ENCODE measurements at regions not wholly inside any gene's neighbourhood (a gene's known extent, or its start where the extent isn't known, plus 50 kb on each side); places are given as distances from the start of the nearest gene placed in this dataset.

DNA sequence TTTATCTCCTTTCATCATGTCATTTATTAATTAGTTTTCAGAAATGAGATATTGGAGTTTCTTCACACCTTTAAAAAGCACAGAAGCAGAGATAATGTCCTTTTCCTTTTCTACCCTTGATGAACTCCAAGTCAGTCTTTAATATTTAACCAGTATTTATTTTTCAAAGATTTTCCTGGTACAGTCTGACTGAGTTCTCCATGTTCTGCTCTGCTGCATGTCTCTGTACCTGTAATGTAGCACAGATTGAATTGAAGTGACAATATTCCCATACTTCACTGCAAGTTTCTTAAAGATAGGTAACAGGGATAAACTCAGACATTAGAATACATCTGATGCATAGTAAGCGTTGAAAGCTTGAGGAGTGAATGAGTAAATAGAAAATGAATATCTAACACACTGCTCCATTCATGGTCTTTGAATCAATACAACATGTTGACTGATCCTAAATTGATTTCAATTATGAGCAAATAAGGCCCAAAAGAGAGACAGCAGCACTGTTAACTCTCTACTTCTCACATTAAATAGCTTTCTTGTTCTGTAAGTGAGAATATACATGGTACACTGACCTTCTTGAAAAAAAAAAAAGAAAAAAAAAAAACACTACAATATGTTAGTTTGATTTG is 1323.6 kb upstream of the PRR20A start:
- no peaks in the 10 kb centered on the region for H3K9me3 Mint-ChIP-seq (ENCODE audit: unreplicated experiment)
- no peaks in the 10 kb centered on the region for H3K27me3 Mint-ChIP-seq (ENCODE audit: low read depth, unreplicated experiment)
- Histone ChIP-seq H3K36me3 (ENCODE audit: insufficient read depth, low read length) (no peaks in the 10 kb centered on the region), H3K9ac (ENCODE audit: low read length) (no peak overlapping the region), H4K20me1 (ENCODE audit: insufficient read depth, low read length) (no peaks in the 10 kb centered on the region), H2AFZ (ENCODE audit: low read depth, low read length) (no peak overlapping the region), H3K4me2 (ENCODE audit: low read length) (no peak overlapping the region), H3K4me1 (ENCODE audit: insufficient read depth, low read length) (no peaks in the 10 kb centered on the region), H3K79me2 (ENCODE audit: insufficient read depth, low read length) (no peaks in the 10 kb centered on the region), H3K9me3 (ENCODE audit: insufficient read depth, low read depth, low read length) (no peaks in the 10 kb centered on the region), H3K4me3 (ENCODE audit: insufficient read depth, low read depth, low read length) (no peak overlapping the region), H3K27me3 (ENCODE audit: insufficient read depth, low read length) (no peaks in the 10 kb centered on the region), H3K27ac (ENCODE audit: low read depth, low read length) (no peak overlapping the region)
- no peaks in the 10 kb centered on the region for H3K4me1 Mint-ChIP-seq (ENCODE audit: low read depth, unreplicated experiment)
- H3K27ac Mint-ChIP-seq (ENCODE audit: unreplicated experiment): no peak overlapping the region
- H3K36me3 Mint-ChIP-seq (ENCODE audit: low read depth, unreplicated experiment): no peaks in the 10 kb centered on the region
- no peak for FAIRE-seq
- no peak for DNase-seq (ENCODE audit: low read depth)
- TF ChIP-seq, protein P1, sequence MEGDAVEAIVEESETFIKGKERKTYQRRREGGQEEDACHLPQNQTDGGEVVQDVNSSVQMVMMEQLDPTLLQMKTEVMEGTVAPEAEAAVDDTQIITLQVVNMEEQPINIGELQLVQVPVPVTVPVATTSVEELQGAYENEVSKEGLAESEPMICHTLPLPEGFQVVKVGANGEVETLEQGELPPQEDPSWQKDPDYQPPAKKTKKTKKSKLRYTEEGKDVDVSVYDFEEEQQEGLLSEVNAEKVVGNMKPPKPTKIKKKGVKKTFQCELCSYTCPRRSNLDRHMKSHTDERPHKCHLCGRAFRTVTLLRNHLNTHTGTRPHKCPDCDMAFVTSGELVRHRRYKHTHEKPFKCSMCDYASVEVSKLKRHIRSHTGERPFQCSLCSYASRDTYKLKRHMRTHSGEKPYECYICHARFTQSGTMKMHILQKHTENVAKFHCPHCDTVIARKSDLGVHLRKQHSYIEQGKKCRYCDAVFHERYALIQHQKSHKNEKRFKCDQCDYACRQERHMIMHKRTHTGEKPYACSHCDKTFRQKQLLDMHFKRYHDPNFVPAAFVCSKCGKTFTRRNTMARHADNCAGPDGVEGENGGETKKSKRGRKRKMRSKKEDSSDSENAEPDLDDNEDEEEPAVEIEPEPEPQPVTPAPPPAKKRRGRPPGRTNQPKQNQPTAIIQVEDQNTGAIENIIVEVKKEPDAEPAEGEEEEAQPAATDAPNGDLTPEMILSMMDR (IDR thresholded peaks at IDR 0.05; ENCODE audit: insufficient read depth, low read depth, low read length): no peak
- no peak for TF ChIP-seq EZH2 (IDR thresholded peaks at IDR 0.05; ENCODE audit: insufficient read depth, low read length)
- no peak overlapping the region for H3K4me3 Mint-ChIP-seq (ENCODE audit: unreplicated experiment)

GRCh38 chr13:55820817-55821216 is 1319.9 kb upstream of the PRR20A start:
- no peak overlapping the region for H2AFZ ChIP-seq (ENCODE audit: low read depth, low read length)
- H3K27ac ChIP-seq (ENCODE audit: low read depth, low read length): no peak overlapping the region
- H3K36me3 ChIP-seq (ENCODE audit: insufficient read depth, low read length): no peaks in the 10 kb centered on the region
- no peak for FAIRE-seq
- H3K4me1 ChIP-seq (ENCODE audit: insufficient read depth, low read length): no peaks in the 10 kb centered on the region
- Mint-ChIP-seq H3K4me1 (ENCODE audit: low read depth, unreplicated experiment) (no peaks in the 10 kb centered on the region), H3K4me3 (ENCODE audit: unreplicated experiment) (no peak overlapping the region), H3K27ac (ENCODE audit: unreplicated experiment) (no peak overlapping the region), H3K36me3 (ENCODE audit: low read depth, unreplicated experiment) (no peaks in the 10 kb centered on the region), H3K9me3 (ENCODE audit: unreplicated experiment) (no peaks in the 10 kb centered on the region), H3K27me3 (ENCODE audit: low read depth, unreplicated experiment) (no peaks in the 10 kb centered on the region)
- H3K4me2 ChIP-seq (ENCODE audit: low read length): no peak overlapping the region
- H3K9ac ChIP-seq (ENCODE audit: low read length): no peak overlapping the region
- no peak overlapping the region for H3K4me3 ChIP-seq (ENCODE audit: insufficient read depth, low read depth, low read length)
- no peaks in the 10 kb centered on the region for H4K20me1 ChIP-seq (ENCODE audit: insufficient read depth, low read length)
- H3K79me2 ChIP-seq (ENCODE audit: insufficient read depth, low read length): no peaks in the 10 kb centered on the region
- no peaks in the 10 kb centered on the region for H3K9me3 ChIP-seq (ENCODE audit: insufficient read depth, low read depth, low read length)
- DNase-seq (ENCODE audit: low read depth): no peak
- H3K27me3 ChIP-seq (ENCODE audit: insufficient read depth, low read length): no peaks in the 10 kb centered on the region
- TF ChIP-seq, protein P1 (IDR thresholded peaks at IDR 0.05; ENCODE audit: insufficient read depth, low read depth, low read length): no peak

DNA sequence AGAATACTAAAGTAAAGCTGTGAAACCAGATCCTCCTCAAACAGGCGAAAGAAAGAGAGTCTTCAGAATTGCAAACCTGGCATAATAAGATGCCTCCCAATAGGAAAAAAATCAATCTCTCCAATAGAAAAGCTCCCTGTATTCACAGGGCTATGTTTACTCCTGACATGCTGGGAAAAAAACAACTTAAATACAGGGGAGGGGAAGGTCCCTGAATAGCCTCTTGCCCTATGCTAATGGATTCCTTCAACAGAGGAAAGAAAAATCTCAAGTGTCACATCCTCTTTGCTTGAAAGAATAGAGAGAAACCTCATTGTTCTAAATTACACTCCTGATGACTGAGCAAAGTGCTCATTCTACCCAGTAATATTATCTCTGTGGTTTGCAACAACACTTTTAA is 1271.1 kb upstream of the PRR20A start:
- FAIRE-seq: no peak
- no peak for TF ChIP-seq EZH2 (IDR thresholded peaks at IDR 0.05; ENCODE audit: insufficient read depth, low read length)
- TF ChIP-seq, protein P1 (IDR thresholded peaks at IDR 0.05; ENCODE audit: insufficient read depth, low read depth, low read length): no peak

More for the DNA sequence above, 1271.1 kb upstream of the PRR20A start:
- no peak overlapping the region for H3K27ac ChIP-seq (ENCODE audit: low read depth, low read length)
- H4K20me1 ChIP-seq (ENCODE audit: insufficient read depth, low read length): no peaks in the 10 kb centered on the region
- Mint-ChIP-seq H3K27me3 (ENCODE audit: low read depth, unreplicated experiment) (no peaks in the 10 kb centered on the region), H3K27ac (ENCODE audit: unreplicated experiment) (no peak overlapping the region), H3K4me1 (ENCODE audit: low read depth, unreplicated experiment) (no peaks in the 10 kb centered on the region), H3K4me3 (ENCODE audit: unreplicated experiment) (no peak overlapping the region), H3K36me3 (ENCODE audit: low read depth, unreplicated experiment) (no peaks in the 10 kb centered on the region), H3K9me3 (ENCODE audit: unreplicated experiment) (peaks cover 11% of the 10 kb centered on the region)
- no peak overlapping the region for H3K9ac ChIP-seq (ENCODE audit: low read length)
- no peaks in the 10 kb centered on the region for H3K36me3 ChIP-seq (ENCODE audit: insufficient read depth, low read length)
- no peak overlapping the region for H2AFZ ChIP-seq (ENCODE audit: low read depth, low read length)
- no peak overlapping the region for H3K4me3 ChIP-seq (ENCODE audit: insufficient read depth, low read depth, low read length)
- H3K9me3 ChIP-seq (ENCODE audit: insufficient read depth, low read depth, low read length): peaks cover 7% of the 10 kb centered on the region
- no peaks in the 10 kb centered on the region for H3K4me1 ChIP-seq (ENCODE audit: insufficient read depth, low read length)
- no peak for DNase-seq (ENCODE audit: low read depth)
- no peaks in the 10 kb centered on the region for H3K27me3 ChIP-seq (ENCODE audit: insufficient read depth, low read length)
- H3K79me2 ChIP-seq (ENCODE audit: insufficient read depth, low read length): no peaks in the 10 kb centered on the region
- no peak overlapping the region for H3K4me2 ChIP-seq (ENCODE audit: low read length)

All from astrocyte (in vitro differentiated cells and primary cell).